SK-N-SH treated with all-trans-retinoic acid at 6 μM for 48 hours (cell line): ENCODE measurements at regions not wholly inside any gene's neighbourhood (a gene's known extent, or its start where the extent isn't known, plus 50 kb on each side); places are given as distances from the start of the nearest gene placed in this dataset.

Source experiments
- CSDC2 ChIP-seq: fragments of 250-450 bp; sonication (Bioruptor Pico); IDR thresholded peaks from 2 replicates; pipeline ENCODE4 v1.5.0; 2020; ENCODE audit warnings: mild to moderate bottlenecking, moderate library complexity
- GLIS3 ChIP-seq: fragments of 250-450 bp; sonication (Bioruptor Pico); IDR thresholded peaks from 2 replicates; pipeline ENCODE4 v1.5.0; 2020; ENCODE audit warnings: mild to moderate bottlenecking, moderate library complexity
- PATZ1 ChIP-seq: fragments of 250-450 bp; sonication (Bioruptor Pico); IDR thresholded peaks from 2 replicates; pipeline ENCODE4 v1.8.0; 2020; ENCODE audit warnings: mild to moderate bottlenecking, moderate library complexity, borderline replicate concordance
- TCF4 ChIP-seq: fragments of 250-450 bp; sonication (Bioruptor Pico); IDR thresholded peaks from 2 replicates; pipeline ENCODE4 v1.8.0; 2021; ENCODE audit warnings: mild to moderate bottlenecking, moderate library complexity, borderline replicate concordance
- TOX ChIP-seq: fragments of 250-450 bp; sonication (Bioruptor Pico); IDR thresholded peaks from 2 replicates; pipeline ENCODE4 v1.8.0; 2021; ENCODE audit warnings: mild to moderate bottlenecking, moderate library complexity, borderline replicate concordance
- ZFP3 ChIP-seq: fragments of 250-450 bp; sonication (Bioruptor Pico); IDR thresholded peaks from 2 replicates; pipeline ENCODE4 v1.5.0; 2020; ENCODE audit warnings: mild to moderate bottlenecking, moderate library complexity

- no peak for TF ChIP-seq TOX (CRISPR knock-in tag)
- no peak for TF ChIP-seq PATZ1 (CRISPR knock-in tag)
- no peak for TF ChIP-seq CSDC2
- no peak for TF ChIP-seq ZFP3
- TF ChIP-seq TCF4 (CRISPR knock-in tag): no peak
- TF ChIP-seq GLIS3 (CRISPR knock-in tag): no peak
Measured at GRCh38 chr7:54838175-54838910, 79.3 kb upstream of the SEC61G start.
